NCI-H1417 treated with DMSO at 0.1 percent for 48 hours (cell line): ENCODE measurements at regions not wholly inside any gene's neighbourhood (a gene's known extent, or its start where the extent isn't known, plus 50 kb on each side); places are given as distances from the start of the nearest gene placed in this dataset.

ENCODE experiments used
- DNase-seq: peaks from one replicate; lab custom pipeline; 2025; lab: John Stamatoyannopoulos, UW

- DNase-seq, result no peak
Observed at GRCh38 chr6:33967966-33968724, 164.3 kb upstream of the MLN start.

- DNase-seq, result no peak
Observed at GRCh38 chr6:33967265-33967767, 163.5 kb upstream of the MLN start.

GRCh38 chr6:33966536-33966935 is 162.7 kb upstream of the MLN start:
- no peak for DNase-seq

GRCh38 chr6:33965766-33966165 is 162.0 kb upstream of the MLN start:
- no peak for DNase-seq

GRCh38 chr6:33964387-33964786 is 160.6 kb upstream of the MLN start:
- no peak for DNase-seq

GRCh38 chr6:33963136-33963750 is 159.4 kb upstream of the MLN start:
- DNase-seq, result no peak

- DNase-seq, result no peak
Observed at GRCh38 chr6:33962246-33963027, 158.6 kb upstream of the MLN start.

GRCh38 chr6:33961691-33962090 is 157.9 kb upstream of the MLN start:
- DNase-seq, result no peak

- no peak for DNase-seq
Observed at GRCh38 chr6:33960345-33961313, 156.8 kb upstream of the MLN start.

GRCh38 chr6:33959661-33960344 is 156.0 kb upstream of the MLN start:
- DNase-seq, result no peak

- DNase-seq, result no peak
Observed at GRCh38 chr6:33959329-33959651, 155.5 kb upstream of the MLN start.

GRCh38 chr6:33958526-33959328 is 154.9 kb upstream of the MLN start:
- DNase-seq, result no peak

- DNase-seq, result no peak
Observed at GRCh38 chr6:33957892-33958525, 154.2 kb upstream of the MLN start.

- no peak for DNase-seq
Observed at GRCh38 chr6:33957131-33957891, 153.5 kb upstream of the MLN start.

- no peak for DNase-seq
Observed at GRCh38 chr6:33956206-33956605, 152.4 kb upstream of the MLN start.

- no peak for DNase-seq
Observed at GRCh38 chr6:33955566-33955965, 151.8 kb upstream of the MLN start.

GRCh38 chr6:33954453-33954852 is 150.7 kb upstream of the MLN start:
- DNase-seq, result no peak

- DNase-seq, result no peak
Observed at GRCh38 chr6:33953171-33953570, 149.4 kb upstream of the MLN start.

GRCh38 chr6:33952016-33952415 is 148.2 kb upstream of the MLN start:
- no peak for DNase-seq
